CD14-positive monocyte (primary cell): ENCODE measurements at regions not wholly inside any gene's neighbourhood (a gene's known extent, or its start where the extent isn't known, plus 50 kb on each side); places are given as distances from the start of the nearest gene placed in this dataset.

ENCODE experiments used
- DNase-seq, 3 donors: peaks; one replicate each; pipeline ENCODE4 v3.0.0-alpha.2; 2011 to 2022
- H2AFZ ChIP-seq: 2 replicates; pipeline ENCODE4 v1.6.0; 2012; ENCODE audit warnings: mild to moderate bottlenecking, low read depth, low read length, inconsistent platforms; ENCODE audit not compliant: insufficient read depth, poor library complexity, severe bottlenecking
- H3K27ac ChIP-seq, 2 donors: 1 replicate in 1 of 2; 2 replicates in 1 of 2; pipeline ENCODE4 v1.5.1; 2012 to 2013; ENCODE audit warnings: low read length in 2 of 2, control low read depth in 1 of 2, inconsistent platforms in 1 of 2, low read depth in 1 of 2, mild to moderate bottlenecking in 1 of 2
- H3K27me3 ChIP-seq, 2 donors: one replicate each; pipeline versions ENCODE4 v1.6.0 to v1.6.1; 2011 to 2013; ENCODE audit warnings: low read length in 2 of 2; ENCODE audit not compliant: control insufficient read depth in 2 of 2, insufficient read depth in 2 of 2
- H3K36me3 ChIP-seq, 2 donors: replicated peaks in 1 of 2; 1 replicate in 1 of 2; 2 replicates in 1 of 2; pipeline versions ENCODE4 v1.5.1 to v1.6.1; 2012 to 2013; ENCODE audit warnings: low read length in 2 of 2, control low read depth in 1 of 2, inconsistent platforms in 1 of 2, mild to moderate bottlenecking in 1 of 2; ENCODE audit not compliant: insufficient read depth in 2 of 2, control insufficient read depth in 1 of 2
- H3K4me1 ChIP-seq, 2 donors: 1 replicate in 1 of 2; 2 replicates in 1 of 2; pipeline versions ENCODE4 v1.5.1 to v1.6.1; 2012 to 2013; ENCODE audit warnings: low read length in 2 of 2, control low read depth in 1 of 2, inconsistent platforms in 1 of 2, mild to moderate bottlenecking in 1 of 2, moderate library complexity in 1 of 2; ENCODE audit not compliant: insufficient read depth in 2 of 2, control insufficient read depth in 1 of 2
- H3K4me2 ChIP-seq: replicated peaks from 2 replicates; pipeline ENCODE3; 2012; ENCODE audit warnings: low read length, moderate library complexity, mild to moderate bottlenecking; ENCODE audit not compliant: poor library complexity, severe bottlenecking; ENCODE audit errors: extremely low read depth
- H3K4me3 ChIP-seq, 3 experiments: fragments of 200-600 bp in 1 of 3; sonication (generic) in 1 of 3; replicated peaks in 1 of 3; 1 replicate in 2 of 3; 2 replicates in 1 of 3; pipeline ENCODE4 v1.5.1; 2011 to 2013; ENCODE audit warnings: low read length in 3 of 3, mild to moderate bottlenecking in 3 of 3, control low read depth in 2 of 3, low read depth in 2 of 3, inconsistent platforms in 1 of 3, moderate library complexity in 1 of 3
- H3K79me2 ChIP-seq: 2 replicates; pipeline ENCODE4 v1.6.0; 2012; ENCODE audit warnings: mild to moderate bottlenecking, control low read depth, inconsistent platforms, low read length, moderate library complexity; ENCODE audit not compliant: insufficient read depth
- H3K9ac ChIP-seq: 2 replicates; pipeline ENCODE4 v1.6.0; 2017; ENCODE audit warnings: low read length, mild to moderate bottlenecking; ENCODE audit not compliant: insufficient read depth, poor library complexity, severe bottlenecking
- H3K9me3 ChIP-seq, 2 donors: replicated peaks in 1 of 2; 1 replicate in 1 of 2; 2 replicates in 1 of 2; pipeline versions ENCODE4 v1.5.1 to v1.6.1; 2012 to 2013; ENCODE audit warnings: low read length in 2 of 2, control low read depth in 1 of 2; ENCODE audit not compliant: control insufficient read depth in 1 of 2, insufficient read depth in 1 of 2
- H4K20me1 ChIP-seq: 2 replicates; pipeline ENCODE4 v1.6.0; 2012; ENCODE audit warnings: mild to moderate bottlenecking, low read length, control low read depth, moderate library complexity; ENCODE audit not compliant: insufficient read depth
- H3K27ac Mint-ChIP-seq, 7 donors: one replicate each; pipeline ENCODE4 v1.8.0; 2020; ENCODE audit warnings: mild to moderate bottlenecking in 7 of 7, mixed read lengths in 7 of 7, moderate library complexity in 6 of 7, inconsistent platforms in 2 of 7
- H3K27me3 Mint-ChIP-seq, 3 donors: one replicate each; pipeline ENCODE4 v1.8.0; 2021 to 2022; ENCODE audit warnings: low read depth in 3 of 3, mild to moderate bottlenecking in 3 of 3, mixed read lengths in 3 of 3, moderate library complexity in 3 of 3, inconsistent platforms in 1 of 3
- H3K36me3 Mint-ChIP-seq, 2 donors: one replicate each; pipeline ENCODE4 v1.8.0; 2020; ENCODE audit warnings: mixed read lengths in 2 of 2, inconsistent platforms in 1 of 2, mild to moderate bottlenecking in 1 of 2
- H3K4me1 Mint-ChIP-seq: one replicate; pipeline ENCODE4 v1.8.0; 2020; ENCODE audit warnings: mild to moderate bottlenecking, mixed read lengths
- H3K4me3 Mint-ChIP-seq, 2 donors: one replicate each; pipeline ENCODE4 v1.8.0; 2020; ENCODE audit warnings: mild to moderate bottlenecking in 2 of 2, mixed read lengths in 2 of 2, moderate library complexity in 1 of 2
- H3K9me3 Mint-ChIP-seq, 7 donors: one replicate each; pipeline ENCODE4 v1.8.0; 2020 to 2022; ENCODE audit warnings: mixed read lengths in 7 of 7, mild to moderate bottlenecking in 6 of 7, moderate library complexity in 6 of 7, inconsistent platforms in 2 of 7
- CTCF ChIP-seq: fragments of 200-600 bp; IDR thresholded peaks from one replicate; pipeline ENCODE4 v1.8.0; 2022; ENCODE audit warnings: antibody characterized with exemption, mild to moderate bottlenecking
- WGBS: methylation state at CpG from one replicate; pipeline ENCODE4 v1.1.5; 2013; ENCODE audit warnings: missing lambda C conversion rate; ENCODE audit not compliant: insufficient coverage; 5-methylcytosine and 5-hydroxymethylcytosine counted together
- intact Hi-C, 2 donors: fragments of 100-400 bp; cut with micrococcal nuclease; formaldehyde crosslinking; loops; one replicate each; pipeline versions ENCODE4 v1.15.0 to v1.15.1; 2023

- H3K9me3 ChIP-seq: no peaks in the 10 kb centered on the region
- no peaks in the 10 kb centered on the region for H3K4me1 ChIP-seq
- no peaks in the 10 kb centered on the region for H4K20me1 ChIP-seq
- no peaks in the 10 kb centered on the region for H3K79me2 ChIP-seq
- H3K27me3 ChIP-seq: no peaks in the 10 kb centered on the region
- no peak for DNase-seq
- no peaks in the 10 kb centered on the region for H3K36me3 ChIP-seq
- peaks cover 0 to 7% (median 1%) of the 10 kb centered on the region in 7 donors for H3K9me3 Mint-ChIP-seq
- no CpG with 5 or more reads among the region's 3 CpGs for WGBS
- no peaks in the 10 kb centered on the region for H3K36me3 Mint-ChIP-seq
- no peak overlapping the region for H3K4me3 ChIP-seq
- H3K4me1 Mint-ChIP-seq: no peaks in the 10 kb centered on the region
- intact Hi-C loops: no loop called here
- no peaks in the 10 kb centered on the region for H3K27me3 Mint-ChIP-seq
- no peak overlapping the region for H2AFZ ChIP-seq
- no peak for TF ChIP-seq CTCF
- no peak overlapping the region for H3K9ac ChIP-seq
- no peak overlapping the region for H3K4me2 ChIP-seq
- H3K4me3 Mint-ChIP-seq: no peak overlapping the region
- no peak overlapping the region for H3K27ac ChIP-seq
- H3K27ac Mint-ChIP-seq: no peak overlapping the region
These were observed 216.4 kb downstream of the TECRL start for GRCh38 chr4:64192731-64193412.

- Histone ChIP-seq H3K27me3 (no peaks in the 10 kb centered on the region), H3K79me2 (no peaks in the 10 kb centered on the region), H3K4me2 (no peak overlapping the region), H4K20me1 (no peaks in the 10 kb centered on the region), H2AFZ (no peak overlapping the region), H3K9me3 (peaks cover 7 to 17% of the 10 kb centered on the region in 2 donors), H3K4me1 (no peaks in the 10 kb centered on the region), H3K9ac (no peak overlapping the region), H3K36me3 (no peaks in the 10 kb centered on the region), H3K4me3 (no peak overlapping the region), H3K27ac (no peak overlapping the region)
- H3K4me1 Mint-ChIP-seq: no peaks in the 10 kb centered on the region
- no peak for TF ChIP-seq CTCF
- intact Hi-C loops: no loop called here
- H3K27ac Mint-ChIP-seq: no peak overlapping the region
- 91% methylated on average over 13 of the region's 14 CpGs for WGBS
- no peaks in the 10 kb centered on the region for H3K36me3 Mint-ChIP-seq
- no peaks in the 10 kb centered on the region for H3K27me3 Mint-ChIP-seq
- peaks cover under 1 to 9% (median 5%) of the 10 kb centered on the region in 7 donors for H3K9me3 Mint-ChIP-seq
- no peak for DNase-seq
- no peak overlapping the region for H3K4me3 Mint-ChIP-seq
These were observed 234.9 kb downstream of the TECRL start for GRCh38 chr4:64174247-64174882.
